ENCODE measurements at regions not wholly inside any gene's neighbourhood (a gene's known extent, or its start where the extent isn't known, plus 50 kb on each side); places are given as distances from the start of the nearest gene placed in this dataset.

GRCh38 chr15:47598996-47599395, 118.3 kb upstream of the SEMA6D start:
- no peak for DNase-seq

- DNase-seq, result no peak
Observed at GRCh38 chr15:47599806-47600205, 117.5 kb upstream of the SEMA6D start.

GRCh38 chr15:47602121-47602520, 115.2 kb upstream of the SEMA6D start:
- DNase-seq, result no peak

GRCh38 chr15:47603026-47603425, 114.3 kb upstream of the SEMA6D start:
- no peak for DNase-seq

GRCh38 chr15:47607695-47608094, 109.6 kb upstream of the SEMA6D start:
- no peak for DNase-seq

GRCh38 chr15:47609693-47610092, 107.6 kb upstream of the SEMA6D start:
- DNase-seq, result no peak

- DNase-seq, result no peak
Observed at GRCh38 chr15:47610736-47611135, 106.6 kb upstream of the SEMA6D start.

- DNase-seq, result no peak
Observed at GRCh38 chr15:47614360-47615011, 102.8 kb upstream of the SEMA6D start.

- DNase-seq, result no peak
Observed at GRCh38 chr15:47616876-47617275, 100.4 kb upstream of the SEMA6D start.

- peak in 2 of 14 donors; percentile 9 to 19 for DNase-seq
Observed at GRCh38 chr15:47618241-47618640, 99.1 kb upstream of the SEMA6D start.

GRCh38 chr15:47620960-47621681, 96.2 kb upstream of the SEMA6D start:
- DNase-seq, result no peak

GRCh38 chr15:47622055-47622454, 95.2 kb upstream of the SEMA6D start:
- DNase-seq, result no peak

- no peak for DNase-seq
Observed at GRCh38 chr15:47624503-47624902, 92.8 kb upstream of the SEMA6D start.

- DNase-seq, result no peak
Observed at GRCh38 chr15:47639042-47639441, 78.3 kb upstream of the SEMA6D start.

- no peak for DNase-seq
Observed at GRCh38 chr15:47640079-47640478, 77.2 kb upstream of the SEMA6D start.

- DNase-seq, result no peak
Observed at GRCh38 chr15:47640901-47641300, 76.4 kb upstream of the SEMA6D start.

- peak in 1 of 14 donors; percentile 0 for DNase-seq
Observed at GRCh38 chr15:47644722-47645121, 72.6 kb upstream of the SEMA6D start.

- DNase-seq, result no peak
Observed at GRCh38 chr15:47650564-47650963, 66.7 kb upstream of the SEMA6D start.

GRCh38 chr15:47652328-47652727, 65.0 kb upstream of the SEMA6D start:
- no peak for DNase-seq

GRCh38 chr15:47652844-47653243, 64.5 kb upstream of the SEMA6D start:
- DNase-seq, result no peak

GRCh38 chr15:47661661-47662180, 55.6 kb upstream of the SEMA6D start:
- no peak for DNase-seq

- no peak for DNase-seq
Observed at GRCh38 chr15:47663101-47663500, 54.2 kb upstream of the SEMA6D start.
